HEK293 (cell line): ENCODE measurements at regions not wholly inside any gene's neighbourhood (a gene's known extent, or its start where the extent isn't known, plus 50 kb on each side); places are given as distances from the start of the nearest gene placed in this dataset.

Experiments
- CTCF ChIA-PET: fragments of 350-600 bp; formaldehyde crosslinking; extraction: SDS; loops from one replicate; lab custom pipeline; 2021; ENCODE audit warnings: antibody characterized with exemption; lab: Yijun Ruan, JAX
- POLR2A ChIA-PET: fragments of 300-600 bp; formaldehyde crosslinking; extraction: SDS; loops from one replicate; lab custom pipeline; 2020; ENCODE audit warnings: antibody characterized with exemption, inconsistent platforms; lab: Yijun Ruan, JAX
- H3K27ac ChIP-seq: fragments of 200-500 bp; sonication (Bioruptor generic); 2 replicates; pipeline ENCODE4 v1.5.1; 2014; ENCODE audit warnings: low read depth, low read length, control low read depth, inconsistent platforms; ENCODE audit errors: extremely low read depth
- H3K36me3 ChIP-seq, 2 experiments: fragments of 200-500 bp in 1 of 2; sonication (Bioruptor generic) in 1 of 2; 1 replicate in 1 of 2; 2 replicates in 1 of 2; pipeline ENCODE4 v1.5.1; 2014 to 2017; ENCODE audit warnings: inconsistent platforms in 2 of 2, low read length in 2 of 2; ENCODE audit not compliant: control insufficient read depth in 2 of 2, insufficient read depth in 1 of 2
- H3K4me1 ChIP-seq: fragments of 200-500 bp; sonication (Bioruptor generic); 2 replicates; pipeline ENCODE4 v1.5.1; 2014; ENCODE audit warnings: mild to moderate bottlenecking, low read length, inconsistent platforms; ENCODE audit not compliant: control insufficient read depth, insufficient read depth
- H3K4me3 ChIP-seq: 2 replicates; pipeline ENCODE4 v1.5.1; 2011; ENCODE audit warnings: low read depth, mild to moderate bottlenecking, control low read depth, low read length, moderate library complexity
- H3K9me3 ChIP-seq: fragments of 200-500 bp; sonication (Bioruptor generic); 2 replicates; pipeline ENCODE4 v1.5.1; 2014; ENCODE audit warnings: low read depth, low read length, inconsistent platforms; ENCODE audit not compliant: control insufficient read depth, insufficient read depth
- OVOL3 ChIP-seq: fragments of 450-650 bp; formaldehyde crosslinking; IDR thresholded peaks from 2 replicates; pipeline ENCODE4 v1.5.1; 2016; ENCODE audit warnings: missing biosample characterization, missing genetic modification characterization
- REPIN1 ChIP-seq: fragments of 450-650 bp; formaldehyde crosslinking; IDR thresholded peaks from 2 replicates; pipeline ENCODE4 v1.5.1; 2017; ENCODE audit warnings: missing biosample characterization, missing genetic modification characterization, low read depth
- ZBTB1 ChIP-seq: fragments of 450-650 bp; formaldehyde crosslinking; IDR thresholded peaks from 2 replicates; pipeline ENCODE4 v1.5.1; 2016; ENCODE audit warnings: missing biosample characterization, missing genetic modification characterization
- ZBTB20 ChIP-seq: fragments of 450-650 bp; formaldehyde crosslinking; IDR thresholded peaks from 2 replicates; pipeline ENCODE4 v1.5.1; 2016; ENCODE audit warnings: missing biosample characterization, missing genetic modification characterization
- ZFP41 ChIP-seq: fragments of 450-650 bp; formaldehyde crosslinking; IDR thresholded peaks from 2 replicates; pipeline ENCODE4 v1.5.1; 2016; ENCODE audit warnings: missing biosample characterization, missing genetic modification characterization, borderline replicate concordance
- ZNF121 ChIP-seq: fragments of 450-650 bp; formaldehyde crosslinking; IDR thresholded peaks from 2 replicates; pipeline ENCODE4 v1.5.1; 2016; ENCODE audit warnings: missing biosample characterization, missing genetic modification characterization
- ZNF133 ChIP-seq: fragments of 450-650 bp; formaldehyde crosslinking; IDR thresholded peaks from 2 replicates; pipeline ENCODE4 v1.5.1; 2016; ENCODE audit warnings: missing biosample characterization, missing genetic modification characterization
- ZNF174 ChIP-seq: fragments of 450-650 bp; formaldehyde crosslinking; IDR thresholded peaks from 2 replicates; pipeline ENCODE4 v1.5.0; 2017; ENCODE audit warnings: missing biosample characterization, mild to moderate bottlenecking, missing genetic modification characterization
- ZNF19 ChIP-seq: fragments of 450-650 bp; formaldehyde crosslinking; IDR thresholded peaks from 2 replicates; pipeline ENCODE4; 2016; ENCODE audit warnings: missing biosample characterization, missing genetic modification characterization, low read depth
- ZNF350 ChIP-seq: fragments of 450-650 bp; formaldehyde crosslinking; IDR thresholded peaks from 2 replicates; pipeline ENCODE4 v1.5.0; 2017; ENCODE audit warnings: missing biosample characterization, mild to moderate bottlenecking, missing genetic modification characterization
- ZNF473 ChIP-seq: fragments of 450-650 bp; formaldehyde crosslinking; IDR thresholded peaks from 2 replicates; pipeline ENCODE4 v1.5.1; 2017; ENCODE audit warnings: missing biosample characterization, missing genetic modification characterization
- ZNF510 ChIP-seq: fragments of 450-650 bp; formaldehyde crosslinking; IDR thresholded peaks from 2 replicates; pipeline ENCODE4 v1.5.1; 2018; ENCODE audit warnings: mild to moderate bottlenecking, missing genetic modification characterization, missing biosample characterization; ENCODE audit not compliant: insufficient replicate concordance
- ZNF670 ChIP-seq: fragments of 450-650 bp; formaldehyde crosslinking; IDR thresholded peaks from 2 replicates; pipeline ENCODE4 v1.5.1; 2016; ENCODE audit warnings: missing biosample characterization, missing genetic modification characterization, low read depth
- ZNF843 ChIP-seq: fragments of 450-650 bp; formaldehyde crosslinking; IDR thresholded peaks from 2 replicates; pipeline ENCODE4 v1.5.1; 2016; ENCODE audit warnings: missing biosample characterization, missing genetic modification characterization
- TF ChIP-seq, protein P1 (sequence below): fragments of 450-650 bp; formaldehyde crosslinking; IDR thresholded peaks from 2 replicates; pipeline ENCODE4 v1.5.1; 2016; ENCODE audit warnings: missing biosample characterization, missing genetic modification characterization, borderline replicate concordance
- TF ChIP-seq, protein P2 (sequence below): fragments of 450-650 bp; IDR thresholded peaks from 2 replicates; pipeline ENCODE4 v1.5.1; 2018; ENCODE audit warnings: missing biosample characterization, missing genetic modification characterization
- TF ChIP-seq, protein P3 (sequence below): fragments of 450-650 bp; formaldehyde crosslinking; IDR thresholded peaks from 2 replicates; pipeline ENCODE4 v1.5.1; 2017; ENCODE audit warnings: missing biosample characterization, missing genetic modification characterization
- TF ChIP-seq, protein P4 (sequence below): fragments of 450-650 bp; formaldehyde crosslinking; IDR thresholded peaks from 2 replicates; pipeline ENCODE4 v1.5.1; 2016; ENCODE audit warnings: missing biosample characterization, missing genetic modification characterization
- TF ChIP-seq, protein P5 (sequence below): fragments of 450-650 bp; formaldehyde crosslinking; IDR thresholded peaks from 2 replicates; pipeline ENCODE4 v1.5.1; 2016; ENCODE audit warnings: missing biosample characterization, missing genetic modification characterization
- TF ChIP-seq, protein P6 (sequence below): fragments of 450-650 bp; formaldehyde crosslinking; IDR thresholded peaks from 2 replicates; pipeline ENCODE4 v1.5.1; 2016; ENCODE audit warnings: missing biosample characterization, missing genetic modification characterization

DNA sequence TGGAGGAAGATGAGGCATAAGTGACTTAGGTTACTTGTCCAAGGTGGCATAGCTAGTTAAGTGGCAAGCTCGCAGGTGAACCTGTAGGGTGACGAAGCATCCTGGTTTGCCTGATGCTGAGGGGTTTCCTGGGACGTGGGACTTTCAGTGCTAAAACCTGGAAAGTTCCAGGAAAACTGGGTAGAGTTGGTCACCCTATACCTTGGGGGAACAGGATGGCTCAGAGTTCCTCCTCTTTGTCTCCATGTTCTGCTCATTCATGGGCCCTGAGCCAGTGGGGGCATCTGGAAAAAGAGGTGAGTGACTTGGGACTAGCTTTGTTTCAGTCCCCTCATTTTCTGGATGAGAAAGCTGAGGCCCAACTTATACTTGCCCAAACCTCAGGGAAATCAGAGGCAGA is 268.0 kb upstream of the N4BP1 start:
- TF ChIP-seq ZNF350: no peak
- TF ChIP-seq, all 188 proteins: peak for 0
- Histone ChIP-seq H3K4me1 (no peaks in the 10 kb centered on the region), H3K36me3 (no peaks in the 10 kb centered on the region), H3K27ac (no peak overlapping the region), H3K9me3 (no peaks in the 10 kb centered on the region), H3K4me3 (no peak overlapping the region)
- CTCF ChIA-PET: no interaction called here
- POLR2A ChIA-PET: no interaction called here

DNA sequence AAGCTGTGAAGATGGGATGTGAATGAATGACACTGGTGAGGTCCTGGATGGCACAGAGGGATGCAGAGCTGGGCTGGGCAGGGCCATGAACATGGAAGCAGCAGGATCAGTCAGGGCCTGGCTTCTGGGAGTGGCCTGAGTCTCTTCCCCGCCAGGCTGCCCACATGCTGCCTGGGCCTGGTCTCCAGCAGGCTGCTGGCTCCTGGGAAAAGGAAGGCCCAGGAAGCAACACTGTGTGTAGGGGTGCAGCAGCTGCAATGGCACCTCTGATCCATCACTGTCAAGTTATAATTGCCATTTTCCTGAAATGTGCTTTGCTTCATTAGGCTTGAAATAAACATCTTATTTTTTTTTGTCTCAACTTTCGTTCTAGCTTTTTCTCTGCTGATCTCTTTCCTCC is 260.2 kb upstream of the N4BP1 start:
- Histone ChIP-seq H3K4me1 (no peaks in the 10 kb centered on the region), H3K27ac (no peak overlapping the region), H3K9me3 (no peaks in the 10 kb centered on the region), H3K4me3 (no peak overlapping the region), H3K36me3 (no peaks in the 10 kb centered on the region)
- ChIA-PET POLR2A (no interaction called here), CTCF (no interaction called here)
- TF ChIP-seq ZFP41 (tag by site-specific recombination) (no peak), ZNF133 (tag by site-specific recombination) (no peak), ZNF473 (tag by site-specific recombination) (no peak), ZNF510 (tag by site-specific recombination) (no peak), ZNF843 (tag by site-specific recombination) (no peak), ZBTB20 (tag by site-specific recombination) (no peak), ZNF19 (no peak)
- TF ChIP-seq, protein P1, sequence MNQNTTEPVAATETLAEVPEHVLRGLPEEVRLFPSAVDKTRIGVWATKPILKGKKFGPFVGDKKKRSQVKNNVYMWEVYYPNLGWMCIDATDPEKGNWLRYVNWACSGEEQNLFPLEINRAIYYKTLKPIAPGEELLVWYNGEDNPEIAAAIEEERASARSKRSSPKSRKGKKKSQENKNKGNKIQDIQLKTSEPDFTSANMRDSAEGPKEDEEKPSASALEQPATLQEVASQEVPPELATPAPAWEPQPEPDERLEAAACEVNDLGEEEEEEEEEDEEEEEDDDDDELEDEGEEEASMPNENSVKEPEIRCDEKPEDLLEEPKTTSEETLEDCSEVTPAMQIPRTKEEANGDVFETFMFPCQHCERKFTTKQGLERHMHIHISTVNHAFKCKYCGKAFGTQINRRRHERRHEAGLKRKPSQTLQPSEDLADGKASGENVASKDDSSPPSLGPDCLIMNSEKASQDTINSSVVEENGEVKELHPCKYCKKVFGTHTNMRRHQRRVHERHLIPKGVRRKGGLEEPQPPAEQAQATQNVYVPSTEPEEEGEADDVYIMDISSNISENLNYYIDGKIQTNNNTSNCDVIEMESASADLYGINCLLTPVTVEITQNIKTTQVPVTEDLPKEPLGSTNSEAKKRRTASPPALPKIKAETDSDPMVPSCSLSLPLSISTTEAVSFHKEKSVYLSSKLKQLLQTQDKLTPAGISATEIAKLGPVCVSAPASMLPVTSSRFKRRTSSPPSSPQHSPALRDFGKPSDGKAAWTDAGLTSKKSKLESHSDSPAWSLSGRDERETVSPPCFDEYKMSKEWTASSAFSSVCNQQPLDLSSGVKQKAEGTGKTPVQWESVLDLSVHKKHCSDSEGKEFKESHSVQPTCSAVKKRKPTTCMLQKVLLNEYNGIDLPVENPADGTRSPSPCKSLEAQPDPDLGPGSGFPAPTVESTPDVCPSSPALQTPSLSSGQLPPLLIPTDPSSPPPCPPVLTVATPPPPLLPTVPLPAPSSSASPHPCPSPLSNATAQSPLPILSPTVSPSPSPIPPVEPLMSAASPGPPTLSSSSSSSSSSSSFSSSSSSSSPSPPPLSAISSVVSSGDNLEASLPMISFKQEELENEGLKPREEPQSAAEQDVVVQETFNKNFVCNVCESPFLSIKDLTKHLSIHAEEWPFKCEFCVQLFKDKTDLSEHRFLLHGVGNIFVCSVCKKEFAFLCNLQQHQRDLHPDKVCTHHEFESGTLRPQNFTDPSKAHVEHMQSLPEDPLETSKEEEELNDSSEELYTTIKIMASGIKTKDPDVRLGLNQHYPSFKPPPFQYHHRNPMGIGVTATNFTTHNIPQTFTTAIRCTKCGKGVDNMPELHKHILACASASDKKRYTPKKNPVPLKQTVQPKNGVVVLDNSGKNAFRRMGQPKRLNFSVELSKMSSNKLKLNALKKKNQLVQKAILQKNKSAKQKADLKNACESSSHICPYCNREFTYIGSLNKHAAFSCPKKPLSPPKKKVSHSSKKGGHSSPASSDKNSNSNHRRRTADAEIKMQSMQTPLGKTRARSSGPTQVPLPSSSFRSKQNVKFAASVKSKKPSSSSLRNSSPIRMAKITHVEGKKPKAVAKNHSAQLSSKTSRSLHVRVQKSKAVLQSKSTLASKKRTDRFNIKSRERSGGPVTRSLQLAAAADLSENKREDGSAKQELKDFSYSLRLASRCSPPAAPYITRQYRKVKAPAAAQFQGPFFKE (tag by site-specific recombination): no peak
- TF ChIP-seq, protein P2, sequence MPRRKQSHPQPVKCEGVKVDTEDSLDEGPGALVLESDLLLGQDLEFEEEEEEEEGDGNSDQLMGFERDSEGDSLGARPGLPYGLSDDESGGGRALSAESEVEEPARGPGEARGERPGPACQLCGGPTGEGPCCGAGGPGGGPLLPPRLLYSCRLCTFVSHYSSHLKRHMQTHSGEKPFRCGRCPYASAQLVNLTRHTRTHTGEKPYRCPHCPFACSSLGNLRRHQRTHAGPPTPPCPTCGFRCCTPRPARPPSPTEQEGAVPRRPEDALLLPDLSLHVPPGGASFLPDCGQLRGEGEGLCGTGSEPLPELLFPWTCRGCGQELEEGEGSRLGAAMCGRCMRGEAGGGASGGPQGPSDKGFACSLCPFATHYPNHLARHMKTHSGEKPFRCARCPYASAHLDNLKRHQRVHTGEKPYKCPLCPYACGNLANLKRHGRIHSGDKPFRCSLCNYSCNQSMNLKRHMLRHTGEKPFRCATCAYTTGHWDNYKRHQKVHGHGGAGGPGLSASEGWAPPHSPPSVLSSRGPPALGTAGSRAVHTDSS: no peak

DNA sequence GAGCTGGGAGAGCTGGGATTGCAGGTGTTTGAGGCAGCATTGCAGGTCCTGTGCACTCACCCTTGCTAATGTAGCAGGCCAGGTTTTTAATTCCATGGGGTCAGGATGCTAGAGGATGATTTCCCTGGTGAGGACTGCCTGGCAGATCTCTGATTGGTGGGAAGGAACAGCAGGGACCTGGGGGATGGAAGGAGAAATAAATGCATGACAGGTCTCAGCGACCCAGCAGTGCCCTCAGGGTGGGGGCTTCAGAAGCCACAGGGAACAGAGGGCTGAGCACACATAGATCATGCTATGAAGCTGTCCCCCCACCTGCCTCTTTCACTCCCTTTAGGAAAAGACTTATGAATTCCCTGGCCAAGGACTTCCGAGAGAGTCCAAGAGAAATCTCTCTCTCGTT is 255.5 kb upstream of the N4BP1 start:
- no peaks in the 10 kb centered on the region for H3K36me3 ChIP-seq
- no peaks in the 10 kb centered on the region for H3K9me3 ChIP-seq
- CTCF ChIA-PET: interaction anchor here (0.6 kb wide), 1 partner anchor 34 kb away, joined by 3 read pairs; no protein-coding TSS in a partner anchor
- H3K27ac ChIP-seq: no peak overlapping the region
- H3K4me3 ChIP-seq: no peak overlapping the region
- POLR2A ChIA-PET: no interaction called here
- no peaks in the 10 kb centered on the region for H3K4me1 ChIP-seq
- TF ChIP-seq ZNF670 (tag by site-specific recombination) (no peak), OVOL3 (tag by site-specific recombination) (no peak), ZBTB1 (tag by site-specific recombination) (no peak), ZNF121 (tag by site-specific recombination) (no peak), ZNF174 (no peak), REPIN1 (tag by site-specific recombination) (no peak)
- TF ChIP-seq, protein P3, sequence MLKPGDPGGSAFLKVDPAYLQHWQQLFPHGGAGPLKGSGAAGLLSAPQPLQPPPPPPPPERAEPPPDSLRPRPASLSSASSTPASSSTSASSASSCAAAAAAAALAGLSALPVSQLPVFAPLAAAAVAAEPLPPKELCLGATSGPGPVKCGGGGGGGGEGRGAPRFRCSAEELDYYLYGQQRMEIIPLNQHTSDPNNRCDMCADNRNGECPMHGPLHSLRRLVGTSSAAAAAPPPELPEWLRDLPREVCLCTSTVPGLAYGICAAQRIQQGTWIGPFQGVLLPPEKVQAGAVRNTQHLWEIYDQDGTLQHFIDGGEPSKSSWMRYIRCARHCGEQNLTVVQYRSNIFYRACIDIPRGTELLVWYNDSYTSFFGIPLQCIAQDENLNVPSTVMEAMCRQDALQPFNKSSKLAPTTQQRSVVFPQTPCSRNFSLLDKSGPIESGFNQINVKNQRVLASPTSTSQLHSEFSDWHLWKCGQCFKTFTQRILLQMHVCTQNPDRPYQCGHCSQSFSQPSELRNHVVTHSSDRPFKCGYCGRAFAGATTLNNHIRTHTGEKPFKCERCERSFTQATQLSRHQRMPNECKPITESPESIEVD (tag by site-specific recombination): no peak
- TF ChIP-seq, protein P4, sequence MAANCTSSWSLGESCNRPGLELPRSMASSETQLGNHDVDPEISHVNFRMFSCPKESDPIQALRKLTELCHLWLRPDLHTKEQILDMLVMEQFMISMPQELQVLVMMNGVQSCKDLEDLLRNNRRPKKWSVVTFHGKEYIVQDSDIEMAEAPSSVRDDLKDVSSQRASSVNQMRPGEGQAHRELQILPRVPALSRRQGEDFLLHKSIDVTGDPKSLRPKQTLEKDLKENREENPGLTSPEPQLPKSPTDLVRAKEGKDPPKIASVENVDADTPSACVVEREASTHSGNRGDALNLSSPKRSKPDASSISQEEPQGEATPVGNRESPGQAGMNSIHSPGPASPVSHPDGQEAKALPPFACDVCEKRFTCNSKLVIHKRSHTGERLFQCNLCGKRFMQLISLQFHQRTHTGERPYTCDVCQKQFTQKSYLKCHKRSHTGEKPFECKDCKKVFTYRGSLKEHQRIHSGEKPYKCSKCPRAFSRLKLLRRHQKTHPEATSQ: no peak
- TF ChIP-seq, protein P5, sequence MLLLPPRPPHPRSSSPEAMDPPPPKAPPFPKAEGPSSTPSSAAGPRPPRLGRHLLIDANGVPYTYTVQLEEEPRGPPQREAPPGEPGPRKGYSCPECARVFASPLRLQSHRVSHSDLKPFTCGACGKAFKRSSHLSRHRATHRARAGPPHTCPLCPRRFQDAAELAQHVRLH (tag by site-specific recombination): no peak
- TF ChIP-seq, protein P6, sequence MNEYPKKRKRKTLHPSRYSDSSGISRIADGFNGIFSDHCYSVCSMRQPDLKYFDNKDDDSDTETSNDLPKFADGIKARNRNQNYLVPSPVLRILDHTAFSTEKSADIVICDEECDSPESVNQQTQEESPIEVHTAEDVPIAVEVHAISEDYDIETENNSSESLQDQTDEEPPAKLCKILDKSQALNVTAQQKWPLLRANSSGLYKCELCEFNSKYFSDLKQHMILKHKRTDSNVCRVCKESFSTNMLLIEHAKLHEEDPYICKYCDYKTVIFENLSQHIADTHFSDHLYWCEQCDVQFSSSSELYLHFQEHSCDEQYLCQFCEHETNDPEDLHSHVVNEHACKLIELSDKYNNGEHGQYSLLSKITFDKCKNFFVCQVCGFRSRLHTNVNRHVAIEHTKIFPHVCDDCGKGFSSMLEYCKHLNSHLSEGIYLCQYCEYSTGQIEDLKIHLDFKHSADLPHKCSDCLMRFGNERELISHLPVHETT (tag by site-specific recombination): no peak
